Bronchial epithelial cell (primary cell): ENCODE measurements at regions not wholly inside any gene's neighbourhood (a gene's known extent, or its start where the extent isn't known, plus 50 kb on each side); places are given as distances from the start of the nearest gene placed in this dataset.

ENCODE experiments used
- DNase-seq: peaks from one replicate; pipeline ENCODE4 v3.0.0-alpha.2; 2010; ENCODE audit warnings: low read depth
- FAIRE-seq: peaks from 2 replicates; lab custom pipeline; 2011; peaks lifted over from hg19 to GRCh38; lab: Jason Lieb, UNC
- H3K27me3 ChIP-seq: 2 replicates; pipeline ENCODE4 v1.5.1; 2011; ENCODE audit warnings: low read length; ENCODE audit not compliant: control insufficient read depth, insufficient read depth
- H3K36me3 ChIP-seq: 2 replicates; pipeline ENCODE4 v1.5.1; 2011; ENCODE audit warnings: low read length; ENCODE audit not compliant: control insufficient read depth, insufficient read depth
- H3K4me3 ChIP-seq: 2 replicates; pipeline ENCODE4 v1.5.1; 2011; ENCODE audit warnings: mild to moderate bottlenecking, low read depth, low read length, control low read depth
- TF ChIP-seq, protein P1 (sequence below): IDR thresholded peaks from 2 replicates; pipeline ENCODE4 v1.5.1; 2011; ENCODE audit warnings: mild to moderate bottlenecking, moderate library complexity, low read length, control low read depth, inconsistent platforms; ENCODE audit not compliant: insufficient read depth, severe bottlenecking

DNA sequence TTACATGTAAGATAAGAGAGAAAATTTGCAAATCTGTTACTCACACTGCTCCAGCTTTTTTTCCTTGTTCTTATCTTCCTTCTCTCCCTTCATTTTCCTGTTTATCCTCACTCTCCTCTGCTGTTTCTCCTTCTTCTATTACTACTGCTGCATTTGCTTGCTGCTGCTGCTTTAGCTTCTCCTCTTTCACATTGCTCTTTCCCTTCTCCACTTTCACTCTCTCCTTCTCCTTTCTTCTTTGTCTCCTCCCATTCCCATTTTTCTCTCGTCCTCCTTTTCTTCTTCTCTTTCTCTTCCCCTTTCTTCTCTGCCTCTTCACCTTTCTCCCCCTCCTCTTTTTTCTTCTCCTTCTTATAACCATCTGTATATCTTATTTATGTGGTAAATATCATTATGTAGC, 288.6 kb downstream of the CDH9 start:
- DNase-seq = no peak
- FAIRE-seq = no peak
- no peaks in the 10 kb centered on the region for H3K36me3 ChIP-seq
- H3K4me3 ChIP-seq = no peak overlapping the region
- TF ChIP-seq, protein P1, sequence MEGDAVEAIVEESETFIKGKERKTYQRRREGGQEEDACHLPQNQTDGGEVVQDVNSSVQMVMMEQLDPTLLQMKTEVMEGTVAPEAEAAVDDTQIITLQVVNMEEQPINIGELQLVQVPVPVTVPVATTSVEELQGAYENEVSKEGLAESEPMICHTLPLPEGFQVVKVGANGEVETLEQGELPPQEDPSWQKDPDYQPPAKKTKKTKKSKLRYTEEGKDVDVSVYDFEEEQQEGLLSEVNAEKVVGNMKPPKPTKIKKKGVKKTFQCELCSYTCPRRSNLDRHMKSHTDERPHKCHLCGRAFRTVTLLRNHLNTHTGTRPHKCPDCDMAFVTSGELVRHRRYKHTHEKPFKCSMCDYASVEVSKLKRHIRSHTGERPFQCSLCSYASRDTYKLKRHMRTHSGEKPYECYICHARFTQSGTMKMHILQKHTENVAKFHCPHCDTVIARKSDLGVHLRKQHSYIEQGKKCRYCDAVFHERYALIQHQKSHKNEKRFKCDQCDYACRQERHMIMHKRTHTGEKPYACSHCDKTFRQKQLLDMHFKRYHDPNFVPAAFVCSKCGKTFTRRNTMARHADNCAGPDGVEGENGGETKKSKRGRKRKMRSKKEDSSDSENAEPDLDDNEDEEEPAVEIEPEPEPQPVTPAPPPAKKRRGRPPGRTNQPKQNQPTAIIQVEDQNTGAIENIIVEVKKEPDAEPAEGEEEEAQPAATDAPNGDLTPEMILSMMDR = no peak
- H3K27me3 ChIP-seq = no peaks in the 10 kb centered on the region

DNA sequence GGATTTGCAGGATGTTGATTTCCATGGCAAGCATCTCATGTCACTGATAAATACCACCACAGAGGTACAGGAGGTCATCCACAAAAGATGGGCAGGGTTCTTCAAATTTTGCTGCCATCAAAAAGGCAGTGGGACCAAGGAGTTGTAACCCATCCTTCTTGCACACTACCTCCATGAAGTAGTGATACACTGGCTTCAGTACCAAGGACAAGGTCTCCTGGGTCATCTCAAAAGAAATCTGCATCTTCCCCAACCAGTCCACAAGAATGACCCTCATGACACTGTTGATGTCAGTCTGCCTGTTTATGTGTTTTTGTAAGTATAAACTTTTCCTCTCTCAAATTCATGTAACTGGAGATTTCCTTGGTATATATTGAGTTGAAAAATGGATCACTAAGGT, 298.2 kb downstream of the CDH9 start:
- Histone ChIP-seq H3K36me3 (no peaks in the 10 kb centered on the region), H3K4me3 (no peak overlapping the region), H3K27me3 (no peaks in the 10 kb centered on the region)
- TF ChIP-seq, protein P1 = no peak
- FAIRE-seq (no peak), DNase-seq (no peak)

DNA sequence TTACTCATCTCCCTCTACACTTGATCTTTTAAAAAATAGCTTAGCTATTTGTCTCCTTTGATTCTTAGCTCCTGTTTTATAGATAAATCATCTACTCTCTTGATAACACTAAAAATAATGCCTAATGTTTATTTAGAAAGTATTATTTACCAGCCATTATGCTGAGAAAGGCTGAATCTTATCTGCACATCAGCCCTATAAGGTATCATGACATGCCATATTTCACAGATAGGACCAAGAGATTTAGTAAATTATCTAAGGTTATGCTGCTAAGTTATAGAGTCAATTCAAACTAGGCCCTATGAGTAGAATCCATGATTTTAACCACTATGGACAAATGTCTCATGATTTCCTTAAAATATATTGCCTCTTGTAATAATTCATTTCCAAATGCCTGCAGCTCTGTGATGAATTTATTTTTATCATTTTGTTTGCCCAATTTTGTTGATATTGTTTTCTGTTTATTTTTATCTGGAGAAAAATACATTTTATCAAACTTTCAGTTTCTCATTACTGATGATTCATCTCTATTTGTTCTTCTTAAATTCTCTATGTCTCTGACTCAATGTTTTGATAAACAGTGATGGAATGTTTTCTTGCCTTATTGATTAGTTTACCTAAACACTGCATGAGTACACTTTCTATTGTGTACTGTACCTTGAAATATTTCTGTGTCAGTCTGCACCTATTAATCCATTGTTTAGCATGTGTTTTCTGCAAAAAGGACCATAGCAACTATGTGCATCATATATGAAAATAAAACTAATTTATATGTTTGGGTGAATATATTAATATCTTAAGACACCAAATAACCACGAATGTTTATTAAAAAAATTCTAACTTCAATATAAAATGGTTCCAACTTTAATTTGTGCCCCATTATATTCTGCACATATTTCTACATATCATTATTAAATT, 300.8 kb downstream of the CDH9 start:
- DNase-seq (no peak), FAIRE-seq (no peak)
- Histone ChIP-seq H3K36me3 (no peaks in the 10 kb centered on the region), H3K27me3 (no peaks in the 10 kb centered on the region), H3K4me3 (no peak overlapping the region)
- TF ChIP-seq, protein P1 = no peak

DNA sequence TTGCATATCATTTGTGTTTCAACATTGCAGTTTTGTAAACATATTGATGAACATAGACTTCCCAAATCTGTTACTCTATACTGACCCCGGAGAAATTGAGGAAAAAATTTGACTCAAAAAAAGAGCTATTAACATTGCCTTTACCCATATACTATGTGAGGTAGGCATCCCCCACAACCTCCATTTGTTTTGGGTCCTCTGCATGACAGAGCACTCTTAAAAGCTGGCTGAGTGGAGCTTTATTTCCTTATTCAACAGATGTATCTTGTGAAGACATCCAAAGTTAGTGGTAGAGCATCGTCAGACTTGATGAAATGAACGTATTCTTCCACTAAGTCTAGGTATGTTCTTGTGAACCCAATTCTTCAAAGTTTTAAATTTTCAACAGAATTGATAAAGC, 310.5 kb downstream of the CDH9 start:
- no peak for FAIRE-seq
- no peak for DNase-seq
- TF ChIP-seq, protein P1 = no peak
- Histone ChIP-seq H3K27me3 (no peaks in the 10 kb centered on the region), H3K4me3 (no peak overlapping the region), H3K36me3 (no peaks in the 10 kb centered on the region)

DNA sequence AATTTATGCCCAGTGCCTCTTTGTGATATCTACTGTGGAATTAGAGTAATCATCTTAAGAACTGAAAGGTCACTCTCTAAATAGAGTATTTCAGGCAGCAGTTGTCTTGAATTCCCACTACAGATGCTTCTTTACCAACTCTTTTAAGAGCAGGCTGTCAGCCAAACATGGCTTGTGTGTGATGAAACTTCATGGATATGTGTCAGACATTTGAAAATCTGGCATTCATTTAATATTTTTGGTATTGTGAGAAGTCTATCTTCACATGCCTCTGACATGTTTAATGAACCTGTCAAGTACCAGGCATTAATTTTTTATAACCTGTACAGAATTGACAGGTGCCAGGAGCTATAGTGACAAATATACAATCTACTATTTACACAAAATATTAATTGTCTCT, 318.6 kb downstream of the CDH9 start:
- no peaks in the 10 kb centered on the region for H3K36me3 ChIP-seq
- DNase-seq = no peak

More for the DNA sequence above, 318.6 kb downstream of the CDH9 start:
- TF ChIP-seq, protein P1 = no peak
- no peak overlapping the region for H3K4me3 ChIP-seq
- FAIRE-seq = no peak
- no peaks in the 10 kb centered on the region for H3K27me3 ChIP-seq
